HG03432 (cell line): ENCODE measurements at regions not wholly inside any gene's neighbourhood (a gene's known extent, or its start where the extent isn't known, plus 50 kb on each side); places are given as distances from the start of the nearest gene placed in this dataset.
A peak's percentile ranks its signal among the peaks of the same experiment; 100 is the strongest.

ENCODE experiments used
- ATAC-seq: cut with Tn5 transposase; IDR thresholded peaks from one replicate; pipeline ENCODE4 v1.9.1; 2021; ENCODE audit warnings: mild to moderate bottlenecking, moderate library complexity; ENCODE audit not compliant: unreplicated experiment

GRCh38 chr11:121950160-121950559, 165.9 kb downstream of the BLID start:
- no peak for ATAC-seq

DNA sequence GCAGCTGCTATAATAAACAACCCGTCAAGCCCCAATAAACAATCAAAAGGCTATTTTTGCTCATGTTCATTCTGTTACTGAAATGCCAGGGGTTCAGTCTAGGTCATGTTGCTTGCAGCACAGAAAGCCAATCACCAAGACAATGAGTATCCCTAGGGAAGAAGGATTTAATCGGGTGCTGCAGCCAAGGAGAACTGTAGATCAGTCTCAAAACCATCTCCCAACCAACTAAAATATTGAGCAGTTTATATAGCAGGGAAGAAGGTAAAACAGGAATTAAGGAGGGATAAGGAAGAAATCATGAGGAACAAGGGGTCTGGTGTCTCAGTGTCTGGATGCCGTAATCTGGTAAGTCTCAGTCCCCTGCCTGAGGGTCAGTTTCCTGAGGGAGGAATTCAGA, 169.5 kb downstream of the BLID start:
- ATAC-seq: no peak

DNA sequence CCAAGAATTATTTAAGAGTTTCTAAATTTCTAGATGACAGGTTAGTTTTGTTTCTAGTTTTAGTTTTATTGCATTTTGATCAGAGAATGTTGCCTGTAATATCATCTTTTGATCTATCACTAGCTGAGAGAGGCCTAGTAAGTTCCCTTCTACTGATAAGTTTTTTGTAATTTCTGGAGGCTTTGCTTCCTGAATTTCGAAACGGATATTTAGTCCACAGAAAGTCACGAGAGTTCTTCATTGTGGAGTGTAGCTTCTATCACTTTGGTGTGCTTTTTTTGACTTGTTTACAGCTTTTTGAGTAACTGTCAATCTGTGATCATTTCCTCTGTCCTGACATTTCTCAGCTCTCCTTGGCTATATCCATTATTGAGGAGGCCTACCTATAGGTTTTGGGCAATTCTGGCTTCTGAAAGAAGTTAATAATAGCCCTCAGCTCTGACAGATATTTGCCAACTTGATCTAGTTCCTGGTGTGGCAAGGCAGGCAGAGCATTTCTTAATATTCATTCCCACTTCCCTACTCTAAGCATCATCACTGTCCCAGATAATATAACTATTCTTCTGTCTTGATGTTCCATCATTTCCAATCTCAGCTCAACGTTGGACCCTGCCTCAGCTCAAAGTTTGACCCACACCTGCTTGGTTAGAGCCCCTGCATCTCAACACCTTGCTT, 171.3 kb downstream of the BLID start:
- ATAC-seq: no peak

GRCh38 chr11:121938076-121938475, 177.9 kb downstream of the BLID start:
- ATAC-seq: no peak

- no peak for ATAC-seq
Observed at GRCh38 chr11:121936781-121937447, 179.1 kb downstream of the BLID start.

GRCh38 chr11:121936370-121936769, 179.6 kb downstream of the BLID start:
- ATAC-seq: no peak

- ATAC-seq: no peak
Observed at GRCh38 chr11:121933694-121934093, 182.3 kb downstream of the BLID start.

- no peak for ATAC-seq
Observed at GRCh38 chr11:121933294-121933693, 182.7 kb downstream of the BLID start.

- ATAC-seq: no peak
Observed at GRCh38 chr11:121932646-121933185, 183.3 kb downstream of the BLID start.

DNA sequence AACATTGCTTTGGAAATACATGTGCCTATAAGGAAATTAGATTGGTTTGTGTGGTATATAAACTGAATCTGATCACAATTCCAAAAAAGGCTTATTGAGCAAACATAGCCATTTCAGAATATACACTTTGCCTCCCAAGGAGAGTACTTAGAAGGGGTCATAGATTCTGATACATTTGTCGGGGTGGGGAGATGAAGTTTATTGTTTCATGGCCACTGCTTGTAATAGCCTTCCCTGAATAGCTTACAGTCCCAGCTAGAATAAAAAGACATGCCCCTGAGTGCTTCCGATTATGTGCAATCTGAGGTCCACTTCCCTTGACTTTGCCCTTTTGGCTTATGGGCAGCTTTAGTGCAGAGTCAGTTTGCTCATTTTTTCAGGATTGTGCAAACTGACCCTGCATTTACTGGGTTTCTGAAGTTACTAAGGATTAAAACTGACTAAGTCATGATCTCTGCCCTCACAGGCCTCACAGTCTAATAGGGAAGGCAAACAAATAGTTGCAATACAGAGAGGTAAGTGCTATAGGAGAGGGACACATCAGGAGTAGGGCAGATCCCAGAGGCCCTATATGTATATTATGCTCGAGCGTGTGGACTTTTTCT, 184.2 kb downstream of the BLID start:
- ATAC-seq: no peak

DNA sequence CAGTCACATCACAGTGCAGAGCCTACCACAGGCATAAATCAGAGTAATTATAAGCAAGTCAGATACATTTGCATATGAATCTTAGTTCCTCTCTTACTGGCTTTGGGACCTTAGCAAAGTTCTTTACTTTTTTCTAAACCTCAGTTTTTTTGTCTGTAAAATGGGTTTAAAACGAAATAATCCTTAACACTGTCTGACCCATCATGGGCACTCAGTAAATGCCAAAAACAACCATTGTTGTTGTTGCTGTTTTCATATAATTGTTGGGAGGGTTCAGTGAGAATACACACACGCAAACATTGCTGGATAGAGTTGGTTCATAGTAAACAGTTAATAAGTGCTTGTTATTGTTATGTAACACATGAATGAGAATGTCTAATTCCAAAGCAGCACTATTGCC, 184.9 kb downstream of the BLID start:
- no peak for ATAC-seq

GRCh38 chr11:121930004-121930965, 185.7 kb downstream of the BLID start:
- ATAC-seq: peak; percentile 69

DNA sequence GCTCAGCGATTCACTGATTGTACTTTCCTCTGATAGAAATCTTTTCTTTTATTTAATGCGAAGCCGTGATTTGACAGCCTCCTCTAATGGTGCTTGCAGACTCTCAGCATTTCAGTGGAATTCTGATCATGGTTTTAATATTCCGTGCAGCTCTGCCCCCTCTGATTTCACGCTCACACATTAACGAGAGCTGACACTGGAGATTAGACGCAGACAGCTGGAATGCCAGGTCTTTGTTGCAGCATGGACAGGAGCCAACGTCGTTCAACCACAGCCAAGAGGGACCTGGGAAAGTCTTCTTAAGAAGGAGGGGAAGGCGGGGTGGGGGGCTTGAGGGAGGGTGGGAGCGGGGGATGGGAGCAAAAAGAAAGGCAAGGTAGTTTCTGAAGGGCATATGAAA, 186.4 kb downstream of the BLID start:
- no peak for ATAC-seq

DNA sequence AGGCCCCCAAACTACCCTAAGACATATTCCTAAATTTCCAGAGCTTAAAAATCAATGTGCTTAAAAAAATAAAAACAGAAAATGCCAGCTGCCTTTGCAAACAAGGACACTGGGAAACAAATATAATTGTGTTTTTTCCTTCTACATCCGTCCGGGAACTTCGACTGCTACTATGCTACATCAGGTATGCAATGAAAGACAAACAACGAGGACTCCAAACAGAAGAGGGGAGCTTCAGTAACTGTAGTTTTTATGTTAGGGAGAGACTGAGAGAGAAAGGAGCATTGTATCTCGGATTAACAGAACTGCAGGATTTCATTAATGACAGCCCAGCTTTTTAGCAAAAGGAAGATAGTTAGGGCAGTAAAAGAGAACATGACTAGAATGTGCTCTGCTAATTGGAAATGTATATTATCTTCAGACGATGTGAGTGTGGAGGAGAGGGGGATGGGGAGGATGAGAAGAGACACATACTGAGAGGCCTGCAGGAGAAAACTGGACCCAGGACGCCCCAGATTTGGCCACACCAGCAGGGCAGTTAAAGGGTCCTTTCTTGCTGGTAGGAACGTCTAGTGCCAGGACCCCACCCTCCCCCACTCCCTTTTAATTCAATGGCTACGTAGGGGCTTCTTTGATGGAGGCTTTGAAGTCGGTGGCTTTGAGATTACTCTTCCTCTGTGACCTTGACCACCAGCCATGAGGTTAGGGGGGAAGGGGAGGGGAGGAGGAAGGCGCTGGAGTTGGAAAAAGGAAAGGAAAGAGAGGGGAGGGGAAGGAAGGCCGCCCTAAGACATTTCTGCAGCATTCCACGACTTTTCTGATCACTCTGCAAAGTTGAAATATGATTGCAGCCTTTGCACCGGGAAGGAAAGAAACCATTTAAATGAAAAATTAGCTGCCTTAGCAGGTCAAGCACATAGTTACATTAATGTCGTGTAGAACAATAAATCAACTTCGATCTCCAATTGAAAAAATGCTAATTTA, 187.1 kb downstream of the BLID start:
- ATAC-seq: no peak

GRCh38 chr11:121927789-121928188, 188.2 kb downstream of the BLID start:
- no peak for ATAC-seq

GRCh38 chr11:121927097-121927785, 188.8 kb downstream of the BLID start:
- no peak for ATAC-seq

DNA sequence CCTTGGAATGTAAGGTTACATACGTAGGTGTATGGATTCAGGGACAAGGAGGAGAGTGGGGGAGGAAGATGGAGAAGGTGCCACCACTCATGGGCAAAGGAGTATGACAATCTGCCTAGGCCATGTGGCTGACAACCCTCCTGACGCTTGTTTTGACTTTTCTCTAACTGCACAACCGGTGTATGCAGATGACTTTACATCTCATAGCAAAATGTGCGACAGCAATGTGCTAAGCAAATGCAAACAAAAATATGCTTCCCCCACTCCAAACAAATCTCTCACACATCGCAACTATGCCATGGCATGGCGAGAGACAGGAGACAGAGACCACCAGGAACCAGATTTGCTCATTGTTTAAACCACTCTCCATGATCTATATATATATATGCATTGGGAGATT, 191.8 kb downstream of the BLID start:
- no peak for ATAC-seq

GRCh38 chr11:121917482-121917881, 198.5 kb downstream of the BLID start:
- ATAC-seq: no peak

- no peak for ATAC-seq
Observed at GRCh38 chr11:121914508-121915059, 201.4 kb downstream of the BLID start.
